K562 (cell line): ENCODE measurements at regions not wholly inside any gene's neighbourhood (a gene's known extent, or its start where the extent isn't known, plus 50 kb on each side); places are given as distances from the start of the nearest gene placed in this dataset.
"Not testable (repeated sequence)": the region's sequence is repeated elsewhere in the genome, so short reads cannot be mapped to it uniquely, and the experiment has no call there.

Experiments
- ATAC-seq: fragments of 200-7000 bp; cut with Tn5 transposase; 3 replicates; pipeline ENCODE4 v1.9.1; 2020; ENCODE audit warnings: moderate library complexity
- BruUV-seq: library from RNA; stranded (reverse); fragments of 400-500 nt; replicated peaks from 2 replicates; lab custom pipeline; 2021; lab: Mats Ljungman, UMichigan
- CTCF ChIA-PET: fragments of 300-600 bp; formaldehyde crosslinking; extraction: SDS; loops from one replicate; lab custom pipeline; 2021; ENCODE audit warnings: low intra/inter-chr PET ratio; lab: Yijun Ruan, JAX
- POLR2A ChIA-PET: fragments of 300-600, 350-650 bp; sonication (Branson Sonifier 250); formaldehyde crosslinking; extraction: SDS; loops from one replicate; lab custom pipeline; 2021; ENCODE audit warnings: antibody characterized with exemption, inconsistent platforms; lab: Yijun Ruan, JAX
- DNase-seq, 4 experiments: peaks; one replicate each; pipeline versions ENCODE4 v3.0.0 to v3.0.0-alpha.2; 2011 to 2018; ENCODE audit warnings: low spot score in 3 of 4, mixed read lengths in 3 of 4; ENCODE audit errors: extremely low read depth in 1 of 4
- FAIRE-seq: peaks from 2 replicates; lab custom pipeline; 2011; peaks lifted over from hg19 to GRCh38; lab: Jason Lieb, UNC
- H2AFZ ChIP-seq: 2 replicates; pipeline ENCODE4 v1.6.0; 2011; ENCODE audit warnings: low read depth, low read length, control low read depth, inconsistent platforms
- H3K27ac ChIP-seq: fragments of 200-600 bp; 3 replicates; pipeline ENCODE4 v1.8.0; 2011; ENCODE audit warnings: low read depth, mild to moderate bottlenecking, control low read depth, inconsistent platforms, low read length, moderate library complexity, mixed read lengths; ENCODE audit errors: extremely low read depth
- H3K27me3 ChIP-seq, 2 experiments: fragments of 300-600 bp in 1 of 2; 2 replicates in 1 of 2; 3 replicates in 1 of 2; pipeline versions ENCODE4 v1.6.0 to v1.8.0; 2011; ENCODE audit warnings: inconsistent platforms in 2 of 2, low read length in 2 of 2, mild to moderate bottlenecking in 1 of 2, mixed read lengths in 1 of 2, moderate library complexity in 1 of 2; ENCODE audit not compliant: control insufficient read depth in 2 of 2, insufficient read depth in 2 of 2
- H3K36me3 ChIP-seq: fragments of 300-600 bp; 3 replicates; pipeline ENCODE4 v1.8.0; 2011; ENCODE audit warnings: mild to moderate bottlenecking, low read length, inconsistent platforms; ENCODE audit not compliant: control insufficient read depth, insufficient read depth
- H3K4me1 ChIP-seq, 2 experiments: fragments of 200-600 bp in 1 of 2; replicated peaks in 1 of 2; 2 replicates in 1 of 2; 3 replicates in 1 of 2; pipeline versions ENCODE4 v1.5.1 to v1.8.0; 2011; ENCODE audit warnings: inconsistent platforms in 2 of 2, low read length in 2 of 2, mild to moderate bottlenecking in 1 of 2, mixed read lengths in 1 of 2, moderate library complexity in 1 of 2; ENCODE audit not compliant: control insufficient read depth in 2 of 2, insufficient read depth in 2 of 2
- H3K4me2 ChIP-seq: 2 replicates; pipeline ENCODE4 v1.6.1; 2011; ENCODE audit warnings: low read length, control low read depth, inconsistent platforms, mixed read lengths; ENCODE audit not compliant: insufficient read depth
- H3K4me3 ChIP-seq: fragments of 200-600 bp; sonication (generic), shearing (Covaris generic); 2 replicates; pipeline ENCODE4 v1.5.1; 2016; ENCODE audit warnings: control low read depth, inconsistent platforms
- H3K79me2 ChIP-seq: fragments of 200-600 bp; 3 replicates; pipeline ENCODE4 v1.8.0; 2011; ENCODE audit warnings: low read length, inconsistent platforms; ENCODE audit not compliant: control insufficient read depth, insufficient read depth
- H3K9ac ChIP-seq, 2 experiments: 2 replicates each; pipeline versions ENCODE4 v1.6.0 to v1.6.1; 2011; ENCODE audit warnings: low read depth in 2 of 2, low read length in 2 of 2, control low read depth in 1 of 2, inconsistent platforms in 1 of 2, mild to moderate bottlenecking in 1 of 2, mixed read lengths in 1 of 2; ENCODE audit not compliant: insufficient read depth in 1 of 2
- H3K9me1 ChIP-seq: one replicate; pipeline ENCODE4 v1.6.0; 2011; ENCODE audit warnings: inconsistent platforms, mild to moderate bottlenecking, low read length, moderate library complexity; ENCODE audit not compliant: control insufficient read depth, insufficient read depth
- H3K9me3 ChIP-seq: replicated peaks from 2 replicates; pipeline ENCODE4 v1.5.1; 2011; ENCODE audit warnings: low read depth, low read length, inconsistent platforms; ENCODE audit not compliant: control insufficient read depth, insufficient read depth
- H4K20me1 ChIP-seq: replicated peaks from 2 replicates; pipeline ENCODE4 v1.6.1; 2011; ENCODE audit warnings: low read length, inconsistent platforms, mixed read lengths; ENCODE audit not compliant: control insufficient read depth, insufficient read depth
- CBFA2T2 ChIP-seq: fragments of 450-650 bp; conservative IDR thresholded peaks from 2 replicates; pipeline ENCODE4 v1.6.1; 2017; ENCODE audit warnings: mild to moderate bottlenecking
- CREM ChIP-seq: IDR thresholded peaks from 2 replicates; pipeline ENCODE4 v1.6.1; 2014; ENCODE audit warnings: antibody characterized with exemption, low read depth
- DPF2 ChIP-seq: fragments of 450-650 bp; IDR thresholded peaks from 2 replicates; pipeline ENCODE4 v1.6.1; 2016
- GATA2 ChIP-seq: sonication (generic); formaldehyde crosslinking; IDR thresholded peaks from 2 replicates; pipeline ENCODE4 v1.4.0; 2020; ENCODE audit warnings: mild to moderate bottlenecking, missing genetic modification reagents
- JUND ChIP-seq, 2 experiments: IDR thresholded peaks; 2 replicates in 1 of 2; 3 replicates in 1 of 2; pipeline ENCODE4 v1.6.1; 2011; ENCODE audit warnings: borderline replicate concordance in 2 of 2, low read depth in 2 of 2, low read length in 2 of 2, improper control_type of control experiment in 1 of 2, missing biosample characterization in 1 of 2, missing genetic modification characterization in 1 of 2, missing genetic modification reagents in 1 of 2
- MBD2 ChIP-seq: sonication (generic); IDR thresholded peaks from 2 replicates; pipeline ENCODE4 v1.6.1; 2016; ENCODE audit warnings: low read depth, borderline replicate concordance
- MYNN ChIP-seq, 2 experiments: sonication (generic); formaldehyde crosslinking in 1 of 2; IDR thresholded peaks; 2 replicates each; pipeline versions ENCODE4 v1.5.0 to v1.6.1; 2016 to 2020; ENCODE audit warnings: antibody characterized with exemption in 1 of 2, missing genetic modification reagents in 1 of 2
- NCOR1 ChIP-seq: fragments of 450-650 bp; IDR thresholded peaks from 2 replicates; pipeline ENCODE4 v1.6.1; 2016; ENCODE audit warnings: mild to moderate bottlenecking, moderate library complexity
- NEUROD1 ChIP-seq: fragments of 150-350 bp; IDR thresholded peaks from 2 replicates; pipeline ENCODE4 v1.6.1; 2014; ENCODE audit warnings: borderline replicate concordance, low read length, low read depth; ENCODE audit not compliant: partially characterized antibody
- NFE2 ChIP-seq: IDR thresholded peaks from 2 replicates; pipeline ENCODE4 v1.6.1; 2014; ENCODE audit warnings: antibody characterized with exemption, low read depth
- POLR2AphosphoS5 ChIP-seq: IDR thresholded peaks from 2 replicates; pipeline ENCODE4 v1.6.1; 2011; ENCODE audit warnings: mild to moderate bottlenecking, low read depth, low read length, moderate library complexity; ENCODE audit not compliant: control insufficient read depth, insufficient read depth
- RNF2 ChIP-seq: sonication (generic); IDR thresholded peaks from 2 replicates; pipeline ENCODE4 v1.6.1; 2016
- RUNX1 ChIP-seq: sonication (generic); IDR thresholded peaks from 2 replicates; pipeline ENCODE4 v1.6.1; 2016; ENCODE audit warnings: antibody characterized with exemption, low read depth
- STAT5A ChIP-seq: IDR thresholded peaks from 2 replicates; pipeline ENCODE4 v1.6.1; 2012; ENCODE audit warnings: low read length, inconsistent platforms, borderline replicate concordance
- TAL1 ChIP-seq: fragments of 450-650 bp; IDR thresholded peaks from 2 replicates; pipeline ENCODE4 v1.6.1; 2016; ENCODE audit warnings: mild to moderate bottlenecking
- WGBS: fragments of 100-300 bp; shearing (Covaris generic); methylation state at CpG from one replicate; pipeline ENCODE4 v1.1.6; 2016; ENCODE audit warnings: low coverage, mixed read lengths; ENCODE audit not compliant: insufficient coverage; ENCODE audit errors: missing lambda C conversion rate; 5-methylcytosine and 5-hydroxymethylcytosine counted together
- in situ Hi-C: fragments of 300-500 bp; cut with MboI; formaldehyde crosslinking; loops from 4 replicates; pipeline ENCODE4 v1.15.0; 2018; ENCODE audit warnings: inconsistent platforms, mixed read lengths
- intact Hi-C: fragments of 100-400 bp; cut with micrococcal nuclease; formaldehyde crosslinking; loops from 2 replicates; pipeline ENCODE4 v1.14.2; 2022
- TF ChIP-seq, protein P1 (sequence below): IDR thresholded peaks from 2 replicates; pipeline ENCODE4 v1.6.1; 2014; ENCODE audit warnings: antibody characterized with exemption

- H3K9me1 ChIP-seq, H3K27me3 ChIP-seq, H3K4me1 ChIP-seq, H4K20me1 ChIP-seq, CTCF ChIA-PET, DNase-seq, H3K4me3 ChIP-seq, H3K36me3 ChIP-seq, H3K27ac ChIP-seq, ATAC-seq, BruUV-seq, in situ Hi-C loops, H2AFZ ChIP-seq, intact Hi-C loops, FAIRE-seq, H3K9me3 ChIP-seq, H3K9ac ChIP-seq, POLR2A ChIA-PET, H3K4me2 ChIP-seq: not testable (repeated sequence)
- WGBS: no CpG with 5 or more reads among the region's 3 CpGs
- H3K79me2 ChIP-seq: peaks cover 17% of the 10 kb centered on the region
These were observed 207.6 kb upstream of the PLGLB2 start for GRCh38 chr2:87540242-87540641.

- intact Hi-C loops; H3K9me1 ChIP-seq; H3K9me3 ChIP-seq; H3K36me3 ChIP-seq; H3K4me3 ChIP-seq; H3K4me1 ChIP-seq; H2AFZ ChIP-seq; H3K4me2 ChIP-seq; POLR2A ChIA-PET; H4K20me1 ChIP-seq; BruUV-seq; H3K27me3 ChIP-seq; H3K9ac ChIP-seq; CTCF ChIA-PET; in situ Hi-C loops; TF ChIP-seq JUND (tag; IDR thresholded peaks at IDR 0.05; ENCODE audit: borderline replicate concordance, low read depth, low read length); MYNN (CRISPR knock-in tag; IDR thresholded peaks at IDR 0.05): not testable (repeated sequence)
- Histone ChIP-seq H3K79me2 (peaks cover 13% of the 10 kb centered on the region), H3K27ac (peak overlapping the region; percentile 39)
- peak; percentile 99 for FAIRE-seq
- peak; percentile 93 for ATAC-seq
- peak in 1 of 4 experiments; percentile 93 for DNase-seq
- 0% methylated on average over 4 of the region's 8 CpGs for WGBS
- peak; percentile 52; the same call in 1 of the 2 replicates for TF ChIP-seq DPF2
- peak; percentile 76 for TF ChIP-seq TAL1
- 0 out of 2 replicates have a peak, but pooled peaks have one; percentile 66 for TF ChIP-seq RUNX1
- TF ChIP-seq RNF2: peak; percentile 97
- peak; percentile 85 for TF ChIP-seq NCOR1
- TF ChIP-seq JUND (IDR thresholded peaks at IDR 0.05; ENCODE audit: borderline replicate concordance, low read depth, low read length): peak; percentile 57; the same call in 1 of the 2 replicates
- TF ChIP-seq MBD2: peak; percentile 83
- peak; percentile 84 for TF ChIP-seq MYNN (IDR thresholded peaks at IDR 0.05)
- TF ChIP-seq NFE2: peak; percentile 42; the same call in 1 of the 2 replicates
- peak; percentile 80 for TF ChIP-seq CREM
- peak; percentile 56; the same call in 1 of the 2 replicates for TF ChIP-seq POLR2AphosphoS5
- TF ChIP-seq, protein P1, sequence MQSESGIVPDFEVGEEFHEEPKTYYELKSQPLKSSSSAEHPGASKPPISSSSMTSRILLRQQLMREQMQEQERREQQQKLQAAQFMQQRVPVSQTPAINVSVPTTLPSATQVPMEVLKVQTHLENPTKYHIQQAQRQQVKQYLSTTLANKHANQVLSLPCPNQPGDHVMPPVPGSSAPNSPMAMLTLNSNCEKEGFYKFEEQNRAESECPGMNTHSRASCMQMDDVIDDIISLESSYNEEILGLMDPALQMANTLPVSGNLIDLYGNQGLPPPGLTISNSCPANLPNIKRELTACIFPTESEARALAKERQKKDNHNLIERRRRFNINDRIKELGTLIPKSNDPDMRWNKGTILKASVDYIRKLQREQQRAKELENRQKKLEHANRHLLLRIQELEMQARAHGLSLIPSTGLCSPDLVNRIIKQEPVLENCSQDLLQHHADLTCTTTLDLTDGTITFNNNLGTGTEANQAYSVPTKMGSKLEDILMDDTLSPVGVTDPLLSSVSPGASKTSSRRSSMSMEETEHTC: peak; percentile 29; the same call in 1 of the 2 replicates
- peak; percentile 84 for TF ChIP-seq CBFA2T2
- TF ChIP-seq GATA2: peak; percentile 86
- TF ChIP-seq STAT5A: peak; percentile 72
- TF ChIP-seq NEUROD1: peak; percentile 72
These were observed 205.2 kb upstream of the PLGLB2 start for GRCh38 chr2:87542599-87543174.
